Stomach (tissue), 8 donors: ENCODE measurements at regions not wholly inside any gene's neighbourhood (a gene's known extent, or its start where the extent isn't known, plus 50 kb on each side); places are given as distances from the start of the nearest gene placed in this dataset.

Source experiments
- DNase-seq, 2 donors: peaks; one replicate each; pipeline versions ENCODE4 v3.0.0 to v3.0.0-alpha.2; 2013 to 2019
- H3K27ac ChIP-seq, 5 donors: fragments of 200-600 bp in 4 of 5; sonication (generic) in 4 of 5; one replicate each; pipeline ENCODE4 v1.5.1; 2013 to 2019; ENCODE audit warnings: mild to moderate bottlenecking in 1 of 5, moderate library complexity in 1 of 5
- H3K27me3 ChIP-seq, 3 donors: fragments of 200-600 bp; sonication (generic); one replicate each; pipeline ENCODE4 v1.5.1; 2017 to 2019; ENCODE audit warnings: mixed run types in 1 of 3
- H3K36me3 ChIP-seq, 4 donors: fragments of 200-600 bp; sonication (generic); 1 replicate in 3 of 4; 2 replicates in 1 of 4; pipeline ENCODE4 v1.5.1; 2016 to 2019
- H3K4me1 ChIP-seq, 4 donors: fragments of 200-600 bp; sonication (generic); one replicate each; pipeline ENCODE4 v1.5.1; 2016 to 2019
- H3K4me3 ChIP-seq, 4 donors: fragments of 200-600 bp; sonication (generic) in 3 of 4; one replicate each; pipeline ENCODE4 v1.5.1; 2016 to 2019; ENCODE audit warnings: mild to moderate bottlenecking in 1 of 4
- H3K9me3 ChIP-seq, 4 donors: fragments of 200-600 bp; sonication (generic); one replicate each; pipeline ENCODE4 v1.5.1; 2016 to 2019
- CTCF ChIP-seq, 7 experiments: fragments of 450-650 bp in 4 of 7; fragments of 200-600 bp in 3 of 7; sonication (generic) in 3 of 7; IDR thresholded peaks; one replicate each; pipeline ENCODE4 v1.5.1; 2016 to 2019; ENCODE audit warnings: antibody characterized with exemption in 7 of 7, control low read depth in 2 of 7, mild to moderate bottlenecking in 1 of 7
- EP300 ChIP-seq: sonication (generic); formaldehyde crosslinking; IDR thresholded peaks from one replicate; pipeline ENCODE4 v1.6.1; 2017; ENCODE audit warnings: antibody characterized with exemption
- POLR2A ChIP-seq, 4 donors: fragments of 450-650 bp; IDR thresholded peaks; one replicate each; pipeline ENCODE4 v1.6.1; 2016; ENCODE audit warnings: antibody characterized with exemption in 4 of 4, control low read depth in 2 of 4, mild to moderate bottlenecking in 1 of 4, moderate library complexity in 1 of 4
- POLR2AphosphoS5 ChIP-seq, 3 donors: sonication (generic); formaldehyde crosslinking; IDR thresholded peaks; one replicate each; pipeline ENCODE4 v1.6.1; 2016; ENCODE audit warnings: antibody characterized with exemption in 3 of 3
- WGBS, 5 donors: extraction: QIAGEN DNeasy Blood & Tissue Kit in 3 of 5; methylation state at CpG; one replicate each; pipeline versions ENCODE4 v1.1.5 to v1.1.7; 2013 to 2018; 5-methylcytosine and 5-hydroxymethylcytosine counted together
- intact Hi-C: fragments of 100-400 bp; cut with DNase I; formaldehyde crosslinking; loops from one replicate; pipeline ENCODE4 v1.15.1; 2023; ENCODE audit warnings: low total_unique reads
- donor health status: healthy with polysubstance abuse.
- donor health status: Bipolar disorder and iron deficiency.
- donor health status: healthy.

- no peak for DNase-seq
- H3K9me3 ChIP-seq = no peaks in the 10 kb centered on the region
- 80 to 93% (median 90%) methylated on average over 7 of the region's 7 CpGs for WGBS, 5 donors
- H3K36me3 ChIP-seq = no peaks in the 10 kb centered on the region
- no peak overlapping the region for H3K4me3 ChIP-seq
- no peaks in the 10 kb centered on the region for H3K27me3 ChIP-seq
- H3K27ac ChIP-seq = no peak overlapping the region
- intact Hi-C loops = no loop called here
- TF ChIP-seq EP300 (no peak), CTCF (IDR thresholded peaks at IDR 0.05) (no peak), POLR2A (IDR thresholded peaks at IDR 0.05) (no peak), POLR2AphosphoS5 (IDR thresholded peaks at IDR 0.05) (no peak)
- H3K4me1 ChIP-seq = no peaks in the 10 kb centered on the region
Measured at GRCh38 chr11:81634483-81634882, 1099.2 kb downstream of the FAM181B start.

GRCh38 chr11:81602508-81602907 is 1131.2 kb downstream of the FAM181B start:
- Histone ChIP-seq H3K36me3 (no peaks in the 10 kb centered on the region), H3K27ac (no peak overlapping the region), H3K4me1 (no peaks in the 10 kb centered on the region), H3K9me3 (no peaks in the 10 kb centered on the region), H3K4me3 (no peak overlapping the region), H3K27me3 (no peaks in the 10 kb centered on the region)
- DNase-seq = no peak
- intact Hi-C loops = no loop called here
- 21 to 48% (median 40%) methylated on average over 1 of the region's 1 CpG for WGBS, 5 donors
- no peak for TF ChIP-seq POLR2A (IDR thresholded peaks at IDR 0.05)
- TF ChIP-seq POLR2AphosphoS5 (IDR thresholded peaks at IDR 0.05) = no peak
- no peak for TF ChIP-seq EP300
- no peak for TF ChIP-seq CTCF (IDR thresholded peaks at IDR 0.05)

- H3K36me3 ChIP-seq = no peaks in the 10 kb centered on the region
- H3K9me3 ChIP-seq = no peaks in the 10 kb centered on the region
- H3K4me3 ChIP-seq = no peak overlapping the region
- 56 to 68% (median 67%) methylated on average over 2 of the region's 2 CpGs for WGBS, 5 donors
- H3K27ac ChIP-seq = no peak overlapping the region
- no peaks in the 10 kb centered on the region for H3K27me3 ChIP-seq
- DNase-seq = peak in 1 of 2 donors; percentile 32
- no peaks in the 10 kb centered on the region for H3K4me1 ChIP-seq
- intact Hi-C loops = no loop called here
- no peak for TF ChIP-seq EP300
- TF ChIP-seq CTCF (IDR thresholded peaks at IDR 0.05) = no peak
- no peak for TF ChIP-seq POLR2A (IDR thresholded peaks at IDR 0.05)
- TF ChIP-seq POLR2AphosphoS5 (IDR thresholded peaks at IDR 0.05) = no peak
Measured at GRCh38 chr11:81596704-81597103, 1137.0 kb downstream of the FAM181B start.

- intact Hi-C loops = no loop called here
- no peak overlapping the region for H3K4me3 ChIP-seq
- no peak overlapping the region for H3K27ac ChIP-seq
- DNase-seq = no peak
- no peaks in the 10 kb centered on the region for H3K36me3 ChIP-seq
- WGBS, 5 donors = 47 to 94% (median 91%) methylated on average over 2 of the region's 2 CpGs
- no peaks in the 10 kb centered on the region for H3K27me3 ChIP-seq
- no peaks in the 10 kb centered on the region for H3K9me3 ChIP-seq
- H3K4me1 ChIP-seq = no peaks in the 10 kb centered on the region
- no peak for TF ChIP-seq POLR2AphosphoS5 (IDR thresholded peaks at IDR 0.05)
- TF ChIP-seq POLR2A (IDR thresholded peaks at IDR 0.05) = no peak
- no peak for TF ChIP-seq EP300
- TF ChIP-seq CTCF (IDR thresholded peaks at IDR 0.05) = no peak
Measured at GRCh38 chr11:81585390-81585933, 1148.2 kb downstream of the FAM181B start.
